A673 (cell line): ENCODE measurements at regions not wholly inside any gene's neighbourhood (a gene's known extent, or its start where the extent isn't known, plus 50 kb on each side); places are given as distances from the start of the nearest gene placed in this dataset.

Source experiments
- CTCF ChIP-seq: fragments of 300-800, 200-600 bp; sonication (generic); conservative IDR thresholded peaks from 2 replicates; pipeline ENCODE4 v1.5.1; 2017; ENCODE audit warnings: low read depth, mild to moderate bottlenecking, antibody characterized with exemption, low read length, moderate library complexity, mixed read lengths
- EZH2 ChIP-seq: fragments of 200-600 bp; sonication (generic); IDR thresholded peaks from 2 replicates; pipeline ENCODE4 v1.6.1; 2017; ENCODE audit warnings: borderline replicate concordance, low read depth, mild to moderate bottlenecking, mixed read lengths, antibody characterized with exemption, low read length; ENCODE audit not compliant: poor library complexity, severe bottlenecking

GRCh38 chr2:6139142-6139541 lies 447.0 kb downstream of the SOX11 start:
- TF ChIP-seq CTCF (no peak), EZH2 (no peak)
